Esophagus squamous epithelium (tissue), 5 donors: ENCODE measurements at regions not wholly inside any gene's neighbourhood (a gene's known extent, or its start where the extent isn't known, plus 50 kb on each side); places are given as distances from the start of the nearest gene placed in this dataset.

ENCODE experiments used
- DNase-seq: peaks from one replicate; lab custom pipeline; 2025; lab: John Stamatoyannopoulos, UW
- H3K27ac ChIP-seq, 4 donors: fragments of 200-600 bp; sonication (generic); one replicate each; pipeline ENCODE4 v1.5.1; 2016 to 2019; ENCODE audit warnings: mild to moderate bottlenecking in 1 of 4
- H3K27me3 ChIP-seq, 4 donors: fragments of 200-600 bp; sonication (generic); 1 replicate in 3 of 4; 2 replicates in 1 of 4; pipeline versions ENCODE4 v1.5.1 to v1.6.0; 2017 to 2021; ENCODE audit warnings: antibody characterized with exemption in 1 of 4
- H3K36me3 ChIP-seq, 3 donors: fragments of 200-600 bp; sonication (generic); one replicate each; pipeline ENCODE4 v1.5.1; 2016 to 2019
- H3K4me1 ChIP-seq, 3 donors: fragments of 200-600 bp; sonication (generic); one replicate each; pipeline ENCODE4 v1.5.1; 2017 to 2019
- H3K4me3 ChIP-seq, 4 donors: fragments of 200-600 bp; sonication (generic); 1 replicate in 3 of 4; 2 replicates in 1 of 4; pipeline ENCODE4 v1.5.1; 2016 to 2019; ENCODE audit warnings: mild to moderate bottlenecking in 2 of 4, moderate library complexity in 1 of 4
- H3K9me3 ChIP-seq, 3 donors: fragments of 200-600 bp; sonication (generic); one replicate each; pipeline ENCODE4 v1.5.1; 2016 to 2019
- POLR2A ChIP-seq, 4 donors: fragments of 450-650 bp; IDR thresholded peaks; one replicate each; pipeline ENCODE4 v1.6.1; 2017; ENCODE audit warnings: antibody characterized with exemption in 4 of 4, mild to moderate bottlenecking in 4 of 4, moderate library complexity in 3 of 4
- WGBS, 2 donors: methylation state at CpG; one replicate each; pipeline ENCODE4 v1.1.5; 2018; 5-methylcytosine and 5-hydroxymethylcytosine counted together
- intact Hi-C: fragments of 100-400 bp; cut with DNase I; formaldehyde crosslinking; loops from one replicate; pipeline ENCODE4 v1.15.0; 2022
- TF ChIP-seq, protein P1 (sequence below), 6 experiments: fragments of 450-650 bp in 4 of 6; fragments of 200-600 bp in 2 of 6; sonication (generic) in 2 of 6; IDR thresholded peaks; one replicate each; pipeline ENCODE4 v1.5.1; 2016 to 2019; ENCODE audit warnings: antibody characterized with exemption in 6 of 6, mild to moderate bottlenecking in 4 of 6, moderate library complexity in 4 of 6
- donor health status: DM: yes; HTN: yes; CAD: no.

DNA sequence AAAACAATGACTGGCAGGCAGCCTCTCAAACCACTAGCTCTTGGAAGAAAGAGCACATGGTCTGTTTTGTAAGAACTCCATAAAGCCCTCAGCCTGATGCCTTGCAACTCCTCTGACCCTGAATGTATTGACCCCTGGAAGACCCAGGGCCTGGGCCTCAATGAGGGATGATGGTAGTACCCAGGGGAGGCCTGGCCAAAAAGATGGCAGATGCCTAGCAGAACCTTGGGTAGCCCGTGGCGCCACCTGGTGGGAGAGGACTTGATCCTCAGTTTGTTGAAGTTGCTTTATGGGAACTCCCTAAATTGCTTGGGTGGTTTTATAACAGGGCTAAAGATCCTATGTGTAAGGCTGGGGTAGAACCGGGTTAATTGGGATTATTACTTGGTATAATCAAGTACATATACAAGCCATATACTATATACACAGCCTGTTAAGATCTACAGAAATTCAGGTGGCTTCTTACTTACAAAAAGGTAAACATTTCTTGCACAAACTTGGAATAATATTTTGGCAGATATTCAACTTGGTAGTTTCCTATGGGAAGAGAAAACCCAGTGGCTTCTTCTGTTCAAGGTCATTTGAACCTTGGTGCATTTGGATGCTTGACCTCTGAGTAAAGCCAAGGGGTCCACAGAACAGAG lies 95.8 kb upstream of the CACUL1 start:
- intact Hi-C loops = no loop called here
- TF ChIP-seq, protein P1, sequence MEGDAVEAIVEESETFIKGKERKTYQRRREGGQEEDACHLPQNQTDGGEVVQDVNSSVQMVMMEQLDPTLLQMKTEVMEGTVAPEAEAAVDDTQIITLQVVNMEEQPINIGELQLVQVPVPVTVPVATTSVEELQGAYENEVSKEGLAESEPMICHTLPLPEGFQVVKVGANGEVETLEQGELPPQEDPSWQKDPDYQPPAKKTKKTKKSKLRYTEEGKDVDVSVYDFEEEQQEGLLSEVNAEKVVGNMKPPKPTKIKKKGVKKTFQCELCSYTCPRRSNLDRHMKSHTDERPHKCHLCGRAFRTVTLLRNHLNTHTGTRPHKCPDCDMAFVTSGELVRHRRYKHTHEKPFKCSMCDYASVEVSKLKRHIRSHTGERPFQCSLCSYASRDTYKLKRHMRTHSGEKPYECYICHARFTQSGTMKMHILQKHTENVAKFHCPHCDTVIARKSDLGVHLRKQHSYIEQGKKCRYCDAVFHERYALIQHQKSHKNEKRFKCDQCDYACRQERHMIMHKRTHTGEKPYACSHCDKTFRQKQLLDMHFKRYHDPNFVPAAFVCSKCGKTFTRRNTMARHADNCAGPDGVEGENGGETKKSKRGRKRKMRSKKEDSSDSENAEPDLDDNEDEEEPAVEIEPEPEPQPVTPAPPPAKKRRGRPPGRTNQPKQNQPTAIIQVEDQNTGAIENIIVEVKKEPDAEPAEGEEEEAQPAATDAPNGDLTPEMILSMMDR (IDR thresholded peaks at IDR 0.05) = peak; percentile 12 to 81 (median 56)
- no peak for TF ChIP-seq POLR2A (IDR thresholded peaks at IDR 0.05)
- no peaks in the 10 kb centered on the region for H3K9me3 ChIP-seq
- H3K4me3 ChIP-seq = no peak overlapping the region
- H3K36me3 ChIP-seq = no peaks in the 10 kb centered on the region
- DNase-seq = no peak
- WGBS, 2 donors = 29 to 44% methylated on average over 3 of the region's 3 CpGs
- no peak overlapping the region for H3K27ac ChIP-seq
- H3K27me3 ChIP-seq = no peaks in the 10 kb centered on the region
- peaks cover 0 to 5% (median 3%) of the 10 kb centered on the region in 3 donors for H3K4me1 ChIP-seq

DNA sequence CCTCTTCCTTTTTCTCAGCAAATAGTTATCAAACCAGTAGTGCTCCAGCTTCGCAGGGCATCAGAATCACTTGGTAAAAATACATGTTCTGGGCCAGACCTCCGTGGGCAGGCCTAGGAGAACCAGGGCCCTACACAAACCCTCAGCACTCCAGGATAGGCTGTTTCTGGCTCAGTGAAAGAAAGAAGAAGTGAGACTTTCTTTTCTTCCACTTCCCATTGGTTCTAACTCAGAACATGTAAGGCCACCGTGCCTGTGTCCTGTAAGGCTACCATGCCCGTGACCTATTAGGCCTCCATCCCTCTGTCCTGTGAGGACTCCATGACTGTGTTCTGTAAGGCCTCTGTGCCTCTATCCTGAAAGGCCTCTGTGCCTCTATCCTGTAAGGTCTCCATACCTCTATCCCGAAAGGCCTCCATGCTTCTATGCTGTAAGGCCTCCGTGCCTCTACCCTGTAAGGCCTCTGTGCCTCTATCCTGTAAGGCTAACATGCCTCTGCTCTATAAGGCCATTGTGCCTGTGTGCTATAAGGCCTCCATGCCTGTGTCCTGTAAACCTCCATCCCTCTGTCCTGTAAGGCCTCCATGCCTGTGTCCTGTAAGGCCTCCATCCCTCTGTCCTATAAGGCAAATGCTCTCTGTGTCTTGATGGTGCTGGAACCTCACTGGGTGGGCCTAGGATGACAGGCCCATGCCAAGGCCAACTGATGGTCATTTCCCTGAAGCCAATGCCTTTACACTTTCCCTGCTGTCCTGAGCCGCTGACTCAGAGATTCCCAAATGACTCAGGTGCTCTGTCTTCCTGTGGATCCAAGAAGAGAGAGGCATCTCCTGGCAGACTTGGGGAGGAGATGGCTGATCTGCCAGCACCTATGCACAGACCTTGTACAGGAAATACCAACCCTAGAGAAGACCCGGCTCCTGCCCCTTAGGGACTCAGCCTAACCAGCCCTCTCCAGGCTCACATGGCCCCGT lies 96.6 kb upstream of the CACUL1 start:
- no peak overlapping the region for H3K4me3 ChIP-seq
- intact Hi-C loops = no loop called here
- no peaks in the 10 kb centered on the region for H3K9me3 ChIP-seq
- H3K4me1 ChIP-seq = no peaks in the 10 kb centered on the region
- DNase-seq = no peak
- no peak overlapping the region for H3K27ac ChIP-seq
- 82 to 90% methylated on average over 8 to 9 of the region's 9 CpGs for WGBS, 2 donors
- no peaks in the 10 kb centered on the region for H3K27me3 ChIP-seq
- TF ChIP-seq POLR2A (IDR thresholded peaks at IDR 0.05) = no peak
- TF ChIP-seq, protein P1 (IDR thresholded peaks at IDR 0.05) = no peak
- H3K36me3 ChIP-seq = no peaks in the 10 kb centered on the region

DNA sequence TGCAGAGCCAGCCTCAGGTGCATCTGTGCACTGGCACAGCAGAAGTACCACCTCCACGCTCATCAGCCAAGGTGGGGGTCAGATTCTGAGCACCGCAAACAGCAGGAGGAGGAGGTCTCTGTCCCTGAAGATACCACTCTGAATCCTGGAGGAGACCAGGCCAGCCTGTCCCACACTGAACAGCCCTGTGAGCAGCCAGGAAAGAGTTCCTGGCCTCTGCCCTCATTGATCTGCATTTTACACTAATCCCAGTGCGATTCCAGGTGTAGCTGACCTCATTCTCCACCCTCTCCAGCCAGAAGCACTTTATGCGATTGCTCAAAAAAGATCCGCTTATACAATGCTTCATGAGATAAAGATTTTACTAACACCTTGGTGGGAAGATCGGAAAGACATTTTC lies 99.1 kb upstream of the CACUL1 start:
- intact Hi-C loops = no loop called here
- no peak overlapping the region for H3K27ac ChIP-seq
- H3K4me3 ChIP-seq = no peak overlapping the region
- no peaks in the 10 kb centered on the region for H3K4me1 ChIP-seq
- H3K9me3 ChIP-seq = no peaks in the 10 kb centered on the region
- WGBS, 2 donors = 88 to 92% methylated on average over 4 of the region's 6 CpGs
- TF ChIP-seq POLR2A (IDR thresholded peaks at IDR 0.05) = no peak
- TF ChIP-seq, protein P1 (IDR thresholded peaks at IDR 0.05) = no peak
- no peaks in the 10 kb centered on the region for H3K27me3 ChIP-seq
- H3K36me3 ChIP-seq = no peaks in the 10 kb centered on the region
- no peak for DNase-seq

DNA sequence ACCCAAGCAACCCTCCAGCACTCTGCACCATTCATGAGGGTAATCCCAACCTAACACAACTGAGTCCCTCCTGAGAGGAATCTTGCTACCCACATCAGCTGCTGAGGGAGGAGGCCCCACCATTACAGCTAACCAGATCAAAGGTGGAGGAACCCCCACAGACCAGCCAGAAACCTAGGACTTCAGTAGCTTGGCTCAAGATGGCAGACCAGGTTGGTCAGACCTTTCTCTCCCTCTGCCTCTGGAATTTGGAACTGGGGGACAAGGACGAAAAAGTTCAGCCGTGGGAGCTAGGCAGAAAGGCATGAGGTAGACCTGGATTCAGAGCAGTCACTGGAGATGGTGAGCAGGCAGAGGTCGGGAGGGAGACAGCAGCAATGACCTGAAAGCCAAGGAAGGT lies 101.3 kb upstream of the CACUL1 start:
- WGBS, 2 donors = 73 to 94% methylated on average over 3 of the region's 3 CpGs

More for the DNA sequence above, 101.3 kb upstream of the CACUL1 start:
- H3K9me3 ChIP-seq = no peaks in the 10 kb centered on the region
- intact Hi-C loops = no loop called here
- H3K27me3 ChIP-seq = no peaks in the 10 kb centered on the region
- no peaks in the 10 kb centered on the region for H3K4me1 ChIP-seq
- no peak overlapping the region for H3K27ac ChIP-seq
- DNase-seq = no peak
- H3K4me3 ChIP-seq = no peak overlapping the region
- TF ChIP-seq POLR2A (IDR thresholded peaks at IDR 0.05) = no peak
- TF ChIP-seq, protein P1 (IDR thresholded peaks at IDR 0.05) = no peak
- no peaks in the 10 kb centered on the region for H3K36me3 ChIP-seq
